GM19035 (cell line): ENCODE measurements at regions not wholly inside any gene's neighbourhood (a gene's known extent, or its start where the extent isn't known, plus 50 kb on each side); places are given as distances from the start of the nearest gene placed in this dataset.

ENCODE experiments used
- ATAC-seq: cut with Tn5 transposase; IDR thresholded peaks from one replicate; pipeline ENCODE4 v1.9.1; 2021; ENCODE audit not compliant: unreplicated experiment

DNA sequence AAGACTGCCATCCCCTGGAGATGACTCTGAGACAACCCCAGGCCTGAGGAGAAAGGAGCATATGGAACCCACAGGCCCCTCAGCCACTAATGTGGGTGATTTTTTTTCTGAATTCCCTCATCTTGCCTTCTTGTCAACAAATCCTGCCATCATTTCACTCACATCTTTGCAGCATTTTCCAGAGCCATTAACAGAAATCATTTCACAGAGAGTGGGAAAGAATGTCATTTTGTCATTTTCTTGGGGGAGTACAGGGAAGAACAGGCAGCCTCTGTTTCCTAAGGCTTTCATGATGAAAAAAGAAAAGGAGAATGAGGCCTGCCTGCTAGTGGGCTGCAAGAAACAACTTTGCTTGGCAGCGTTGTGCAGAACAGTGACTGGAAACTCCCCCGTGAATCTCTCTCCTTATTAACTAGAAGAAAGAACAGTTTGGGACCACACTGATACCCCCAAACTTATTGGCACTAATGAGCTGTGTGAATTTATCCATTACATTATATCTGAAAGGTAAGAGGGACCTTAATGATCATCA lies 1464.6 kb upstream of the CELF4 start:
- ATAC-seq, result no peak

DNA sequence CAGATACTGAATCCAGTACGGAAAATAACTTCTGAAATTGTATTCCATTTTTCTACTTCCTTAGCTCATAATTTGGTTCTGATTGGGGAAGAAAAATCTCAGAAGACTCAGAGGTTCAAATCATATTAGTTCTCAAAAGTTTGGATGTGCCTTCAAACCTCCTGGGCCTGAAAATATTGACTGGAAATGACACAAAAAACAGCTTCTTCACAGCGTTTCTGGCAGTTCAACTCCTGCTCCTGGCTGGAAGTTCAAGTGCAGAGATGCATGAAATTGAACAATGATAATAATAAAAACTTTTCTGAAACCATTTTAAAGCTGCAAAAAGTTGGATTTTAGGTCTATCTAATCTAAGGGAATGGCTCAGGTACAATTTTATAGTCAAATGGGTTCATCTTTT lies 1459.9 kb upstream of the CELF4 start:
- no peak for ATAC-seq

DNA sequence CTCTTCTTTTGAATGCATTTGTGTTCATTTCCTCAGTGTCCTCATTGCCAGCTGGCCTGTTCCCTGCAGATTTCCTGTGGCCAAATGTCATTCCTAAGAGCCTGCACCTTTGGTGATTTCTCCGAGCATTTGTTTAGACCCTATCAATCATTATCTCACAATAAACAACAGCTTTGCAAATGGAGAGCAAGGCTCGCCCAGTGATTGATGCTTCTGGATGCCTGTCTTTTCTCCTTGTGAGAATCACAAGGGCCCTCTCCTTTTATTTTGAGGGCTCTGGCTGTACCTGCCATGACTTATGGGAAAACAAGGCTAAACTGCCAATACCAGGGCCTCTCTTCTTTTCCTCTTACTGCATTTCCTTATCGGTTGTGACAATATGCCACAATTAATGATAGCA lies 1454.4 kb upstream of the CELF4 start:
- ATAC-seq, result no peak

DNA sequence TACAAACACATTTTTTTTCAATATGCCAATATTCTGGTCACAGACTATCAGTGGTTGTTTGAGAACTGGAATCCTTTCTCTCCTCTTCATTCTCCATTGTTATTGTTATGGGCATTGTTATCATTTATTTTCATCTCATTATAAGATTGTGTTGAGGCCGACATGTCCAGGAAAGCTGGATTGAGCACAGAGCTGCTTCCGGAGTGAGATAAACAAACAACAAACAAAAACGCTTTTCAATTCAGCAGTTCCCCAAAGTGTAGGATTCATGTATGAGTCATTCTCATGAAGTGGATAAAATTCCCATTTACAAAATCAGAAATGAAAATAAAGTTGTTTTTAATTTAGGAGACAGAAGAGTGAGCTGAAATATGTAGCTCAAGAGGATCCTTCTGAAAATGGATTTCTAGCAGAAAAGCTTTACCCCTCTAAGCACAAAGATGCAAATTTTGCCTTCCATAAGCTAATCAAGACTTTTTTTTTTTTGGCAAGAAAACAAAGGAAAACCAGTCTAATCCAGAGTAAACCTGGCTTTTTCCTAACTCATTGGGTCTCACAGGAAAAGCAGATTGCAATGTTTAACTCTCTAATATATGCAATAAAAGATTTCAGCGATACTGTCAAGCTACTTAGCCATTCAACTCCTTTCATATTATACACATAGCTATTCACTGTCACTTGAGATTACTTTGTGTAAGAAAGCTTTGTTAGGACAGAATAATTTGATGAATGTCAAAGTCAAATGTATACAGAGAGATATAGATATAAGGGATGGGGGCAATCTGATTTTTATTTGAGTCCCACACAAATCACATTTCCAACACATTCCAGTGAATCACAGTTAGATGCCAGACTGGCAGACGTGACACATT lies 1441.7 kb upstream of the CELF4 start:
- ATAC-seq, result no peak

DNA sequence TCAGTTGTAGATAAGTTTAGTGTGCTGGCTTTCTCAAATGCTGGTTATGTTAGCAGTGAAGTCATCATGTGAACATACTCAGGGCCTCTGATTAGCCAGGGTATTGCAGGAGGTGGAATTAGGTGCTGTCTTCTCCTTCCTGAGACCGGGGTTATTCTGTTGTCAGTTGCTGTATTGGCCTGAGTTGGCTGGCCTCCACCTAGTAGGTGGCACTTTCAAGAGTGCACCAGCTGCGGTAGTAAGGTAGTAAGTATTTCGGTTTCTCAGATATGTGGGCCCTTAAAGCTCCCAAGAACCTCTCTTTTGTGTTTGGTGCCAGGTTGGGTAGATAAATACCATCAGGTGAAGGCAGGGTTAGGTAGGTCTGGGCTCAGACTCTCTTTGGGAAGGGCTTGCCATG lies 1430.5 kb upstream of the CELF4 start:
- ATAC-seq, result no peak

DNA sequence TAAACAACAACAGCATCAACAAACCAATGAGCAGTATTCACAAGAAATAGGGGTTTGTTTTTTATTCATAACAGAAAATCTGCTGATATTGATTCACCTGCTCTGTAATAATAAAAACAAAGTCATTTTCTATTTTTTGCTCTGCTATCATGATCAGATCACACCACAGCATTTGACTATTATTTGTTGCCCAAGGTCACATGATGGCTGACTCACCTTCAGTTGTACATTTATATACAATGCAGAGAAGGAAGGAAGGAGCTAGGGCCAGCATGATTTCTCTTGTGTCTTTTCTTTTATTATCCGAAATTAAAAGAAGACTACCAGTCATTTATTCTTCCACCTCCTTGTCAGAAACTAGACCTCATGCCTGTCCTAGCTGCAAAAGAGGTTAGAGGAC lies 1427.7 kb upstream of the CELF4 start:
- no peak for ATAC-seq

DNA sequence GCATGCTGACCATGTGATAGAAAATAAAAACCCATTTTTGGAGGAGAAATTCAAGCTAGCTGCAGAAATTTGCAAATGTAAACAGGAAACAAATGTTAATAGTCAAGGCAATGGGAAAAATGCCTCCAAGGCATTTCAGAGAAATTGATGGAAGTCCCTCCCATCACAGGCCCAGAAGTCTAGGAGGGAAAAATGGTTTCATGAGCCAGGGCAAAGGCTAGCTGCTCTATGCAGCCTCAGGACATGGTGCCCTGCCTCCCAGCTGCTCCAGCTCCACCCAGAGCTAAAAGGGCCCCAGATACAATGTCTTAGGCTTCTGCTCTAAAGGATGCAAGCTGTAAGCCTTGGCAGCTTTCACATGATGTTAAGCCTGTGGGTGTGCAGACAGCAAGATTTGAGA lies 1419.4 kb upstream of the CELF4 start:
- no peak for ATAC-seq

DNA sequence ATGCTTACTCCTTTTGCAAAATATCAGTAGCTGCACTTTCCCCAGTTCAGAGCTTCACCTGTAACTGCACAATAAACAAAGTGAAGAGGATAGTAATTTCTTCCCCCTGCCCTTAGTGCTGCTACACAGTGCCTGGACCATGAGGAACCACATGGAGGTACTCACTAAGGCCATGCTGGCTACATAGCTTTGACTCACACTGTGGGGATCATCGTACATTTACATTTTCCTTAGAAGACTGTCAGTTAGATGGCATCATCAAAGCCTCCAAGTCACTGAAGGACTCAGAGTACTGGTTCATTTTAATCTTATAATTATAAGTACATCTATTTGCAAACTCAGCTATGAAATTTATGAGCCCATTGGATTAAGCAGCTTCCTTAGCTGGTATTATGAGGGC lies 1416.5 kb upstream of the CELF4 start:
- no peak for ATAC-seq

DNA sequence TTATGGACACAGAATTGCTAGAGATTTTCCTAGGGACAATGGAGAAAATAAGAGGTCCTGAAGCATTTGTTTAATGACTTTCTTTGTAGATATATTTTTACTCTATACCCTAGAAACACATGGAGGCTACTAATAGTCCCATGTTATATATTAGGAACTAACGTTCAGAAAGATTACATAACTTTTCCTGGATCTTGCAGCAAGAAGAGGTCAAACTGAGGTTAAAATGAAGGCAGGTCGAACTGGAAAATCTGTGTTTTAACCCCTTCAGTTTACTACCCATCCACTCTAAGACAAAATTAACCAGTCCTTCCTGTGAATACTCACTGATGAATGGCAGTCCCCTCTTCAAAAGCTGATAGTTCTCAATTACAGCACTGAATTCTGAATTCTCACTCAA lies 1415.8 kb upstream of the CELF4 start:
- no peak for ATAC-seq

DNA sequence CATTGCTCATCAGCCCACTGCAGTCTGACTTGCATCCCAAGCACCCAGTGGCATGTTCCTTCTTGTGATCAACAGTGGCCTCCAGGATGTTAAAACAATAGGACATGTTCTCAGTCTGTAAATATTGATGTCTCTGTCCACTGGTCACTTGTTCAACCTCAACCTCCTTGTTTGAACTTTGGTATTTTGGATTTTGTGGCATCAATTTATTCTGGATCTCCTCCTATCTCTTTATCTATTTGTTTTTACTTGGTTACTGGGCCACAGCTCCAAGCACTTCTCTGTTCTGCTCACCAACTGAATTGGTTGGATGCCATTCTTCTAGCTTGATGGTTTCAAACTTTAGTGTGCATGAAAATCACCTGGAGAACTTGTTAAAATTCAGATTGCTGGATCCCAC lies 1414.8 kb upstream of the CELF4 start:
- ATAC-seq, result no peak

DNA sequence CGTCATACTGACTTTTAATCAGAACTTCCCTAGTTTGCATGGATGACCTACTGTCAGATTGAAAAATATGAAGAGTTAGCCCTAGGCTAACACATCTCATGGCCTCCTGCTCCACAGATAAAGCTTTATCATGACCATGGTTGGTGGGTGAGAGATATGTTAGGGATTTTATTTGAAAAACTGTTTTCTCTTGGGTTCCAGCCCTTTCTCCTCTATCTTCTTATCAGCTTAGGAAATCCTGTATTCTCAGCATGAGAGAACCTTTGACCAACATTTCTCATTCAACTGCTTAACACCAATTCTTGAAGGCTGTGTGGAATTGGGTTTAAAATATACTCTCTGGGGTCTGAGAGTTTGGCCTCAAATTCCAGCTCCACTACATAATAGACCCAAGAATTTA lies 1407.0 kb upstream of the CELF4 start:
- ATAC-seq, result no peak

DNA sequence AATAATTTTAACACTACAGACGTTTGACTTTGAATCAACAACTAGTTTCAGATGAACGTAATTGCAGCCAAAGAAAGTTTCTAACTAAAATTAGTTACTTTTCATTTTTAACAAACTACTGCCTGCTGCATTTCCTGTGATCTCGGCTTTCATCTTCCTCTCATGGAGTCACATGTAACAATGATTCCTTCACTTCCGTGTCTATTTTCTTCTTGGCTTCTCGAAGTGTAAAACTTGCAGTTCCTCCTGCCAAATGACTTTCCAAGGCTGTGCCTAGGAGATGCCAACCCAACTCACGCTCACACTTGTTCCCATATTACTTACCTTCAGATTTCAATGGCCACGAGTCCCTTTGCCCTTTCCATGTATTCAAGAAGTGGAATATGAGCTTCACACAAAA lies 1406.3 kb upstream of the CELF4 start:
- no peak for ATAC-seq

DNA sequence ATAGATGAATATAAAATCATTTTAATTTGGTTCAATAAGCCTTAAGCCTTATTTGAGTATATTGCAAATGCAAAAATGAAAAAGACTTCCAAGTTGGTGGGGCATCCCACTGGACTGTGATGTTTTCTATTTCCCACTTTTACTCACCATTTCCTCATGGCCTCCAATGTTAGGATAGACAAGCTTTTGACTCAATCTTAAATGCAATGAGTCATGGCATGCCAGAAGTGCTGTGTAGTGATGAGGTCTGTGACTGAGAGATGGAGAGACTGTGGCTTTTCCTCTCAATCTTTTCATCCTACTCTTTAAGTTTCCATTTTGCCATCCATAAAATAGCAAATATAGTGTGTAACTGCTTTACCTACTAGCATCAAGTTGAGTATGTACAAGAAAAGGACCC lies 1401.2 kb upstream of the CELF4 start:
- ATAC-seq, result no peak

DNA sequence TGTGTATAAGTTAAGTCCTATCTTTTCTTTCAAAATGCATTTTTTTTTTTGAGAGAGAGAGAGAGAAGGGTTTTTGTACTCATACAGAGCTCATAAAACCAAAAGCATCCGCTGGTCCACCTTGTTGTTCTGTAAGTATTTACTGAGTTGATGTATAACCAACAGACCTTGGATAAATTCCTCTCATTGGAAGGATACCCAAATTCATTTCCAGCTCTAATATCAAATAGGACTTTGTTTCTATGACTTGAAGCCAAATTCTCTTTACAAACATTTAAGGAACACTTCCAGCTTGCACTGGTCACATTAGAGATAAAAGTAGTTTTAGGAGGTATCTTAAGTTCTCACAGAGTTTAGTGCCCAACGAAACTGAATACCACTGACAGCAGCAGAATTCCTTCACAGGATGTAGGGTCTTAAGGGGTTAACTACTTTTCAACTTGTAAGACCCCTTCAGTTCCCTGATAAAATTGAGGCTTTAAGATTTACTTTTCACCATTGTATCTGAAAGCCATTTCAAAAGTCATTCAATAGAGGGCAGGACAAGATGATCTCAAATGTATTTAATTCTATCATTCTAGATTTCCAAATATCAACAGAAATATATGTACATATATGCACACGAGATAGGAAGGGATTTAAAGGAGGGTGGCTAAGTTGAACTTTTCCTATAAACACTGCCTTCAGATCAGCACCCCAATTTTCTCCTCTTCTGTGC lies 1398.5 kb upstream of the CELF4 start:
- ATAC-seq, result no peak

DNA sequence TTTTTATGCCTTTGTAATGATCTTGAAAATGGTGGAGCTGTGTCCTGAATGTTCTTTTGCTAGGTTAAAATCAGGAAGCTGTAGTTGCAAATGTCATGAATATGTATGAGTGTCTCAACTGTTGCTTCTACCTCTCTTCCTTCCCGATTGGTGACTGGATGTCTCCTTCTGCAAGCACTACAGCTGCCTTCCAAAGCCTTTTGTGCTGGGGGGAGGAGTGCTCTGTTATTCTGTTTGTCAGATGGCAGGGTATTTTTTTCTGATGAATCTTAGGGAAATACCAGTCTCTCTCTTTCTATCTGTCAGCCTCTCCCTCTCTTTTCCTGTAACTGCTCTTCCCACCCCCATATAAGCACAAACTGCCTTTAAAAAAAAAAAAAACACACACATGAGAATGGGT lies 1396.3 kb upstream of the CELF4 start:
- no peak for ATAC-seq

DNA sequence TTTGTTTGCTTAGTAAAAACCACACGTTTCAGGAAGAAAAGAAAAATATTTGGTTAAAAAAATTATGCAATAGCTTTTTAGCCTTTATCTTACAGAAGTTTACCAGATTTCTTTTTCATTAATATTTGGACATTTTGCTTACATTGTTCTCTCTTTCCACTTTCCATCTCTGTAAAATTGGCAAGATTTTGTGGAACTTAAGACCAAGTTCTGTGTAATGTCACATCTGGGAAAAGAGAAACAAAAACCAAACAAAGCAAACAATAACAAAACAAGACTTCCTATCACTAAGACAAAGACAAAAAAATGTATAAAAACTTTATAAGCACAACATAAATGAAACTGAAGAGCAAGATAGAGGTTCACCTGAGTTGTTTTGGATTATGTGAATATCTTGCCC lies 1392.1 kb upstream of the CELF4 start:
- ATAC-seq, result no peak

DNA sequence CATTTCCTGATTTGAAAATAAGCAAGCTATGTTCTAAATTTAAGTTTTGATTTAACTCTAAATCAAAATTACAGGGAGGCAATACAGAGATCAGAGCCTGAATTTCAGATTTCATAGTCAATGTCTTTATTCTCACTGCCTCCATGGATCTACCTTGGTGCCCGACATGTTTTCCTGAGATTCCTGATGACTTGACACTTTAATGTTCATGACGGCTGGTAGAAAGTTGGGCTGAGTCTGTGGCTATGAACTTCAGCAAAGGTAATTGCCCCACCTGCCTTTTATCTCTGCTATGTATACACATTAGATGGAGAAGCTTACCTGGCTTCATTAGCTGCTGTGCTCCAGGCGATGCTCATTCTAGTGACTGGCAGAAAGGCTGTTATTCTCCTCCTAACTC lies 1390.5 kb upstream of the CELF4 start:
- no peak for ATAC-seq

DNA sequence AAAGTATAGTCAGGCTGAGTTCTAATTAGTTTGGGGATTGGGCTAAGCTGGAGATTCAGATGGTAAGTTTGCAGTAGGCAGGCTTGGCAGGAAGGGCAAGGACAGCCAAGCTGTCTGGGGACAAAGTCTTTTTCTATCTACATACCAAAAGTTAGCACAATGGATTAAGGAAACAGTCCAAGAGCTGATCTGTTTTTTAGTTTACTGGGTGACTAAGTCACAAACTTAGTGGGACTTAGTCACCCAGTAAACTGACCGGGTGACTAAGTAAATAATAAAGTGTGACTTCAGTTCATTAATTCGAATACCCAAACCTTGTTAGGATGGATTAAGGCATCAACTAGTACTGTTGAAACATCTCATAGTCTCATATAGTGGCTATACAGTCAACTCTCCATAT lies 1386.0 kb upstream of the CELF4 start:
- no peak for ATAC-seq

DNA sequence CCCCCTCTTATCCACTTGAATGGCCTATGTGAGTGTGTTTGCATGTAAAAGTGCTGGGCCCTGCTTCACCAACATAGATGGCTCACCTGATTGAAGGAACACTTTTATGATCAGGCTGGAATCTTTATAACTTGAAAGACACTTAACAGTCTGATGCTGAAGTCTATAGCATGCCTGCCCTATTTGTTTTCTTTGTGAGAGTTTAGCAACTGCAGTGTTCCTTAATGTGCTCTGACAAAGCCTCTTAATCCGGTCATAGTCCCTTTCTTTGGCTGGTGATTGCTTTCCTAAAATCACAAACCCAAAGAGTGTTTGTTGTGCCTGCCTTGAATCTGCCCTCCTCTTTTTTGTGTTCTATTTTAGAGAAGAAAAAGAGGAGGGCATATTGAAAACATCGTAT lies 1382.8 kb upstream of the CELF4 start:
- no peak for ATAC-seq

DNA sequence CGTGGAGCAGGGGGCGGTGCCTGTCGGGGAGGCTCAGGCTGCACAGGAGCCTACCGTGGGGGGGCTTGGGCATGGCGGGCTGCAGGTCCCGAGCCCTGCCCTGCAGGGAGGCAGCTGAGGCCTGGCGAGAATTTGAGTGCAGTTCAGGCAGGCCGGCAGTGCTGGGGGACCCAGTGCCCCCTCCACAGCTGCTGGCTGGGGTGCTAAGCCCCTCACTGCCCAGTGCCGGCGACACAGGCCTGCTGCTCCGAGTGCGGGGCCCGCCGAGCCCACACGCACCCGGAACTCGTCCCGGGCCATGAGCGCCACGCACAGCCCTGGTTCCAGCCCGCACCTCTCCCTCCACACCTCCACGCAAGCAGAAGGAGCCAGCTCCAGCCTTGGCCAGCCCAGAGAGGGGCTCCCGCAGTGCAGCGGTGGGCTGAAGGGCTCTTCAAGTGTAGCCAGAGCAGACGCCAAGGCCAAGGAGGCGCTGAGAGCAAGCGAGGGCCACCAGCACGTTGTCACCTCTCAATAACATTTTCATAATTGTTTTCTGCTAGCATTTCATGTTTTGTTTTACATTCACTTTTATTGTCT lies 1378.9 kb upstream of the CELF4 start:
- no peak for ATAC-seq

DNA sequence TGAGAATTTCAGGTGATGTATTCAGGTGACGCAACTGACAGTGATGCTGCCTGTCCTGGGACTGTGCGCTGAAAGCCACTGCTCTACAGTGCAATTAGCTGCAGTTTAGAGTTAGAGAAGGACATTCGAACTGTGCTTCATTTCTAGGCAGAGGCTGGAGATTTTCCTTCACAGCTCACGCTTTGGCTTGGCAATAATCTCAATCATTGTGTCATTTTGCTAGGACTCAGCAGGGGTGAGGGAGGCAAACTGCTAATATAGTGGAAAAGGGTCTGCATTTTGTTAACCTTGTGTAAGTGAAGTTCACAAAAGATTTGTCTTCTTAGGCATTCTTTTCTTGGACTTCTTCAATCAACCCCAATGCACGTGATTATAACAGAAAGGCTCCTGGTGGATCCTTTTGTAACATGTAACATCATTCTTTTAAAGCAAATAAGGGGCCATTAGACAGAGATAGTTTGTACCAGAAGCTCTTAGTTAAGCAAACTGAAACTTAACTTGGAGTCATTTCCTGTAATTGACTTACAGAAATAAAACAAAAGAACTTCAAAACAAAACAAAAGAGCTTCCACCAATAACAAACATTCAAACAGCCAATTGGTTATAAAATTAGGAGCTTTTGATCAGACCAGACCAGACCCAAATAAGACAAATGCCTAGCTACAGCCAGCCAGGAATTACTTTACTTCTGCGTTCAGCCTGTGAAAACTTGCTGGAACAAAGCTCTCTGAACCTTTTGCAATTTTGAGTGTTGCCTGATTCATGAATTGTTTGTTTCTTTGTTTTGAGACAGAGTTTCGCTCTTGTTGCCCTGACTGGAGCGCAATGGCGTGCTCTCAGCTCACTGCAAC lies 1376.3 kb upstream of the CELF4 start:
- no peak for ATAC-seq
